HG03097 (cell line): ENCODE measurements at regions not wholly inside any gene's neighbourhood (a gene's known extent, or its start where the extent isn't known, plus 50 kb on each side); places are given as distances from the start of the nearest gene placed in this dataset.

Experiments used
- ATAC-seq: cut with Tn5 transposase; IDR thresholded peaks from one replicate; pipeline ENCODE4 v1.9.1; 2021; ENCODE audit not compliant: unreplicated experiment, low FRiP score

GRCh38 chr3:72385167-72385566, 463.1 kb downstream of the SHQ1 start:
- ATAC-seq, result no peak

- no peak for ATAC-seq
Observed at GRCh38 chr3:72384602-72385001, 463.6 kb downstream of the SHQ1 start.

GRCh38 chr3:72383883-72384282, 464.4 kb downstream of the SHQ1 start:
- no peak for ATAC-seq

- no peak for ATAC-seq
Observed at GRCh38 chr3:72383230-72383629, 465.0 kb downstream of the SHQ1 start.

GRCh38 chr3:72382460-72382859, 465.8 kb downstream of the SHQ1 start:
- no peak for ATAC-seq

- no peak for ATAC-seq
Observed at GRCh38 chr3:72381584-72381983, 466.7 kb downstream of the SHQ1 start.

- no peak for ATAC-seq
Observed at GRCh38 chr3:72380711-72381493, 467.3 kb downstream of the SHQ1 start.

- ATAC-seq, result no peak
Observed at GRCh38 chr3:72380193-72380592, 468.1 kb downstream of the SHQ1 start.

GRCh38 chr3:72379500-72380187, 468.6 kb downstream of the SHQ1 start:
- ATAC-seq, result no peak

- ATAC-seq, result no peak
Observed at GRCh38 chr3:72378287-72378686, 470.0 kb downstream of the SHQ1 start.

- no peak for ATAC-seq
Observed at GRCh38 chr3:72376956-72377710, 471.1 kb downstream of the SHQ1 start.

GRCh38 chr3:72375237-72376076, 472.8 kb downstream of the SHQ1 start:
- no peak for ATAC-seq

- no peak for ATAC-seq
Observed at GRCh38 chr3:72373139-72373538, 475.1 kb downstream of the SHQ1 start.

GRCh38 chr3:72372161-72372560, 476.1 kb downstream of the SHQ1 start:
- no peak for ATAC-seq

GRCh38 chr3:72371431-72371830, 476.8 kb downstream of the SHQ1 start:
- ATAC-seq, result no peak

GRCh38 chr3:72370947-72371346, 477.3 kb downstream of the SHQ1 start:
- no peak for ATAC-seq

- no peak for ATAC-seq
Observed at GRCh38 chr3:72369681-72370080, 478.6 kb downstream of the SHQ1 start.

- ATAC-seq, result no peak
Observed at GRCh38 chr3:72368331-72368975, 479.8 kb downstream of the SHQ1 start.

- ATAC-seq, result no peak
Observed at GRCh38 chr3:72361990-72362389, 486.3 kb downstream of the SHQ1 start.

GRCh38 chr3:72359743-72360142, 488.5 kb downstream of the SHQ1 start:
- ATAC-seq, result no peak
